Tibial artery (tissue), 4 donors: ENCODE measurements at regions not wholly inside any gene's neighbourhood (a gene's known extent, or its start where the extent isn't known, plus 50 kb on each side); places are given as distances from the start of the nearest gene placed in this dataset.
"Not testable (repeated sequence)": the region's sequence is repeated elsewhere in the genome, so short reads cannot be mapped to it uniquely, and the experiment has no call there.

Source experiments
- DNase-seq, 2 donors: peaks; one replicate each; pipeline ENCODE4 v3.0.0-alpha.2; 2019
- H3K27ac ChIP-seq, 2 donors: fragments of 200-600 bp; sonication (generic) in 1 of 2; 1 replicate in 1 of 2; 2 replicates in 1 of 2; pipeline ENCODE4 v1.5.1; 2018 to 2019; ENCODE audit warnings: mild to moderate bottlenecking in 1 of 2
- H3K27me3 ChIP-seq, 2 donors: fragments of 200-600 bp; sonication (generic) in 1 of 2; one replicate each; pipeline versions ENCODE4 v1.5.1 to v1.6.0; 2016 to 2019
- H3K36me3 ChIP-seq, 3 donors: fragments of 200-600 bp; sonication (generic) in 2 of 3; one replicate each; pipeline ENCODE4 v1.5.1; 2016 to 2019; ENCODE audit warnings: mild to moderate bottlenecking in 2 of 3
- H3K4me1 ChIP-seq, 4 donors: fragments of 200-600 bp; sonication (generic) in 2 of 4; 1 replicate in 3 of 4; 2 replicates in 1 of 4; pipeline ENCODE4 v1.5.1; 2016 to 2019
- H3K4me3 ChIP-seq, 2 donors: fragments of 200-600 bp; sonication (generic) in 1 of 2; 1 replicate in 1 of 2; 2 replicates in 1 of 2; pipeline ENCODE4 v1.5.1; 2018 to 2019; ENCODE audit warnings: mild to moderate bottlenecking in 2 of 2
- H3K9me3 ChIP-seq, 3 donors: fragments of 200-600 bp; sonication (generic) in 1 of 3; one replicate each; pipeline ENCODE4 v1.5.1; 2016 to 2019
- CTCF ChIP-seq, 2 experiments: fragments of 200-600 bp in 1 of 2; fragments of 450-650 bp in 1 of 2; IDR thresholded peaks; one replicate each; pipeline ENCODE4 v1.5.1; 2017 to 2019; ENCODE audit warnings: antibody characterized with exemption in 2 of 2, mild to moderate bottlenecking in 1 of 2, moderate library complexity in 1 of 2
- intact Hi-C: fragments of 100-400 bp; cut with DNase I; formaldehyde crosslinking; loops from one replicate; pipeline ENCODE4 v1.15.0; 2023; ENCODE audit warnings: low total_unique reads

- intact Hi-C loops, result no loop called here
- Histone ChIP-seq H3K27me3 (no peaks in the 10 kb centered on the region), H3K27ac (no peak overlapping the region), H3K36me3 (no peaks in the 10 kb centered on the region), H3K4me3 (no peak overlapping the region), H3K9me3 (no peaks in the 10 kb centered on the region), H3K4me1 (peaks cover 0 to 9% (median 0%) of the 10 kb centered on the region in 4 donors)
- no peak for DNase-seq
- TF ChIP-seq CTCF (IDR thresholded peaks at IDR 0.05), result no peak
Measured at GRCh38 chr4:186832906-186833305, 109.2 kb upstream of the FAT1 start.

GRCh38 chr4:186837463-186837862 lies 113.8 kb upstream of the FAT1 start:
- H3K27ac ChIP-seq, H3K27me3 ChIP-seq, DNase-seq, intact Hi-C loops, H3K4me1 ChIP-seq, H3K9me3 ChIP-seq, H3K36me3 ChIP-seq, H3K4me3 ChIP-seq: not testable (repeated sequence)

GRCh38 chr4:186838295-186838694 lies 114.6 kb upstream of the FAT1 start:
- intact Hi-C loops, result no loop called here
- Histone ChIP-seq H3K9me3 (no peaks in the 10 kb centered on the region), H3K27ac (no peak overlapping the region), H3K36me3 (no peaks in the 10 kb centered on the region), H3K4me1 (peaks cover 0 to 4% (median 2%) of the 10 kb centered on the region in 4 donors), H3K27me3 (no peaks in the 10 kb centered on the region), H3K4me3 (no peak overlapping the region)
- no peak for DNase-seq
- TF ChIP-seq CTCF (IDR thresholded peaks at IDR 0.05), result no peak

- H3K27me3 ChIP-seq, result no peaks in the 10 kb centered on the region
- peak overlapping the region; percentile 45 to 49 for H3K4me3 ChIP-seq
- intact Hi-C loops, result no loop called here
- DNase-seq, result peak; percentile 35 to 70
- H3K9me3 ChIP-seq, result no peaks in the 10 kb centered on the region
- H3K27ac ChIP-seq, result peak overlapping the region; percentile 79 to 80
- H3K36me3 ChIP-seq, result no peaks in the 10 kb centered on the region
- H3K4me1 ChIP-seq, result peaks cover 0 to 11% (median 4%) of the 10 kb centered on the region in 4 donors
- no peak for TF ChIP-seq CTCF (IDR thresholded peaks at IDR 0.05)
Measured at GRCh38 chr4:186839122-186840037, 115.7 kb upstream of the FAT1 start.

GRCh38 chr4:186840222-186840701 lies 116.6 kb upstream of the FAT1 start:
- intact Hi-C loops, result no loop called here
- Histone ChIP-seq H3K27ac (peak overlapping the region; percentile 79 to 80), H3K36me3 (no peaks in the 10 kb centered on the region), H3K9me3 (no peaks in the 10 kb centered on the region), H3K27me3 (no peaks in the 10 kb centered on the region), H3K4me1 (peaks cover 0 to 20% (median 8%) of the 10 kb centered on the region in 4 donors), H3K4me3 (peak overlapping the region; percentile 45 to 49)
- TF ChIP-seq CTCF (IDR thresholded peaks at IDR 0.05), result no peak
- peak; percentile 78 to 84 for DNase-seq

- no peaks in the 10 kb centered on the region for H3K27me3 ChIP-seq
- TF ChIP-seq CTCF (IDR thresholded peaks at IDR 0.05), result no peak
- no peaks in the 10 kb centered on the region for H3K36me3 ChIP-seq
- intact Hi-C loops, result no loop called here
- H3K27ac ChIP-seq, result peak overlapping the region; percentile 79 to 80
- DNase-seq, result peak; percentile 52 to 70
- peaks cover 0 to 25% (median 12%) of the 10 kb centered on the region in 4 donors for H3K4me1 ChIP-seq
- H3K4me3 ChIP-seq, result peak overlapping the region; percentile 45 to 49
- no peaks in the 10 kb centered on the region for H3K9me3 ChIP-seq
Measured at GRCh38 chr4:186840771-186841301, 117.2 kb upstream of the FAT1 start.
